ENCODE measurements at regions not wholly inside any gene's neighbourhood (a gene's known extent, or its start where the extent isn't known, plus 50 kb on each side); places are given as distances from the start of the nearest gene placed in this dataset.

DNA sequence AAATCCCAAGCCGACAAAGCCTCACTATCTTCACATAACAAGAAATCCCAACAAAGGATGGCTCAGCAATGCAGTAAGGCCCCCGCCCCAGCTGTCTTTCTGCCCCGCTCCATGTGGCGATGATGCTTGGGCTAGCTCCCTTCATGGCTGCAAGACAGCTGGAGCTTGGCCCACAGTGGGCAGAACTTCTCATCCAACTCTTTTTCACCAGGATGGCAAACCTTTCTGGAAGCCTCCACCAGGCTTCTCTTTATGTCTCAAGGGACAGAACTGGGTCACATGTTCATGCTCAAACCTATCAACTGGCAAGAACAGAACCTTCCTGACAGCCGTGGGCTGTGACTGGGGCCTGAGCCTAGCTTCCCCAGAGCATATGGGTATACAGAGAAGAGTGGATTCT, 260.5 kb upstream of the MKLN1 start:
- Histone ChIP-seq H3K27me3 (ENCODE audit: insufficient read depth, low read length) (no peaks in the 10 kb centered on the region), H3K9me2 (ENCODE audit: insufficient read depth) (no peaks in the 10 kb centered on the region), H3K27ac (ENCODE audit: low read depth, low read length) (no peak overlapping the region), H3K9me3 (ENCODE audit: control insufficient read depth in 1 of 2, insufficient read depth in 1 of 2, low read depth in 1 of 2, low read length in 2 of 2) (no peaks in the 10 kb centered on the region), H3K9ac (ENCODE audit: low read length) (no peak overlapping the region), H3K4me1 (ENCODE audit: control insufficient read depth in 1 of 2, insufficient read depth in 2 of 2, low read length in 2 of 2) (peaks cover 22 to 30% of the 10 kb centered on the region in 2 experiments), H4K20me1 (ENCODE audit: insufficient read depth) (no peaks in the 10 kb centered on the region), H3K79me2 (ENCODE audit: insufficient read depth, low read length) (peaks cover 38% of the 10 kb centered on the region), H3K4me2 (ENCODE audit: low read length) (no peak overlapping the region), H2AFZ (ENCODE audit: low read depth, low read length, poor library complexity, severe bottlenecking) (no peak overlapping the region), H3K36me3 (ENCODE audit: control insufficient read depth in 1 of 2, insufficient read depth in 2 of 2, low read length in 2 of 2) (no peaks in the 10 kb centered on the region), H3K4me3 (replicated peaks in 1 of 2; ENCODE audit: low read depth in 1 of 2, low read length in 2 of 2) (no peak overlapping the region)
- ChIA-PET POLR2A (no interaction called here), CTCF (interaction anchor here (1.3 kb wide), 1 partner anchor 13 kb away, joined by 3 read pairs; no protein-coding TSS in a partner anchor), RAD21 (ENCODE audit: low non-redundant PET in 1 of 2, low total read pairs in 2 of 2, uncharacterized antibody in 2 of 2, unreplicated experiment in 2 of 2) (no interaction called here)
- TF ChIP-seq, protein P1, sequence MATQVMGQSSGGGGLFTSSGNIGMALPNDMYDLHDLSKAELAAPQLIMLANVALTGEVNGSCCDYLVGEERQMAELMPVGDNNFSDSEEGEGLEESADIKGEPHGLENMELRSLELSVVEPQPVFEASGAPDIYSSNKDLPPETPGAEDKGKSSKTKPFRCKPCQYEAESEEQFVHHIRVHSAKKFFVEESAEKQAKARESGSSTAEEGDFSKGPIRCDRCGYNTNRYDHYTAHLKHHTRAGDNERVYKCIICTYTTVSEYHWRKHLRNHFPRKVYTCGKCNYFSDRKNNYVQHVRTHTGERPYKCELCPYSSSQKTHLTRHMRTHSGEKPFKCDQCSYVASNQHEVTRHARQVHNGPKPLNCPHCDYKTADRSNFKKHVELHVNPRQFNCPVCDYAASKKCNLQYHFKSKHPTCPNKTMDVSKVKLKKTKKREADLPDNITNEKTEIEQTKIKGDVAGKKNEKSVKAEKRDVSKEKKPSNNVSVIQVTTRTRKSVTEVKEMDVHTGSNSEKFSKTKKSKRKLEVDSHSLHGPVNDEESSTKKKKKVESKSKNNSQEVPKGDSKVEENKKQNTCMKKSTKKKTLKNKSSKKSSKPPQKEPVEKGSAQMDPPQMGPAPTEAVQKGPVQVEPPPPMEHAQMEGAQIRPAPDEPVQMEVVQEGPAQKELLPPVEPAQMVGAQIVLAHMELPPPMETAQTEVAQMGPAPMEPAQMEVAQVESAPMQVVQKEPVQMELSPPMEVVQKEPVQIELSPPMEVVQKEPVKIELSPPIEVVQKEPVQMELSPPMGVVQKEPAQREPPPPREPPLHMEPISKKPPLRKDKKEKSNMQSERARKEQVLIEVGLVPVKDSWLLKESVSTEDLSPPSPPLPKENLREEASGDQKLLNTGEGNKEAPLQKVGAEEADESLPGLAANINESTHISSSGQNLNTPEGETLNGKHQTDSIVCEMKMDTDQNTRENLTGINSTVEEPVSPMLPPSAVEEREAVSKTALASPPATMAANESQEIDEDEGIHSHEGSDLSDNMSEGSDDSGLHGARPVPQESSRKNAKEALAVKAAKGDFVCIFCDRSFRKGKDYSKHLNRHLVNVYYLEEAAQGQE (IDR thresholded peaks at IDR 0.05; ENCODE audit: low read depth): no peak
- no peak for TF ChIP-seq EGR1 (IDR thresholded peaks at IDR 0.05; ENCODE audit: low read depth)
- TF ChIP-seq FOSL1 (IDR thresholded peaks at IDR 0.05; ENCODE audit: low read depth): no peak
- no peak for TF ChIP-seq TCF7L2 (IDR thresholded peaks at IDR 0.05; ENCODE audit: borderline replicate concordance, extremely low read depth, insufficient read depth, insufficient read length)
- TF ChIP-seq RAD21 (IDR thresholded peaks at IDR 0.05; ENCODE audit: low read depth): no peak
- TF ChIP-seq YY1 (IDR thresholded peaks at IDR 0.05; ENCODE audit: extremely low read depth, insufficient replicate concordance, low read depth, low read length): no peak
- no peak for TF ChIP-seq JUND (IDR thresholded peaks at IDR 0.05)
- no peak for TF ChIP-seq SP1 (IDR thresholded peaks at IDR 0.05; ENCODE audit: low read depth)
- TF ChIP-seq ELF1 (IDR thresholded peaks at IDR 0.05; ENCODE audit: borderline replicate concordance, low read depth): no peak
- TF ChIP-seq, protein P2, sequence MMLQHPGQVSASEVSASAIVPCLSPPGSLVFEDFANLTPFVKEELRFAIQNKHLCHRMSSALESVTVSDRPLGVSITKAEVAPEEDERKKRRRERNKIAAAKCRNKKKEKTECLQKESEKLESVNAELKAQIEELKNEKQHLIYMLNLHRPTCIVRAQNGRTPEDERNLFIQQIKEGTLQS (IDR thresholded peaks at IDR 0.05): no peak
- no peak for TF ChIP-seq SIN3A (IDR thresholded peaks at IDR 0.05; ENCODE audit: low read depth)
- TF ChIP-seq EZH2 (IDR thresholded peaks at IDR 0.05): no peak
- TF ChIP-seq POLR2AphosphoS5 (IDR thresholded peaks at IDR 0.05; ENCODE audit: low read depth, low read length): no peak
- no peak for ATAC-seq
- DNase-seq (ENCODE audit: low read depth, low spot score): no peak
- intact Hi-C loops (cut with micrococcal nuclease): no loop called here
- BruUV-seq (replicated peaks): no TSS peak
